WI38 (cell line): ENCODE measurements at regions not wholly inside any gene's neighbourhood (a gene's known extent, or its start where the extent isn't known, plus 50 kb on each side); places are given as distances from the start of the nearest gene placed in this dataset.

Source experiments
- H3K4me3 ChIP-seq: 2 replicates; pipeline ENCODE4 v1.5.1; 2011; ENCODE audit warnings: low read depth, mild to moderate bottlenecking, control low read depth, low read length
- CTCF ChIP-seq: IDR thresholded peaks from 2 replicates; pipeline ENCODE4 v1.5.1; 2012; ENCODE audit warnings: low read depth, mild to moderate bottlenecking, control low read depth, low read length

GRCh38 chr1:119290297-119290696, 78.3 kb upstream of the HAO2 start:
- no peak overlapping the region for H3K4me3 ChIP-seq
- no peak for TF ChIP-seq CTCF

- no peak overlapping the region for H3K4me3 ChIP-seq
- no peak for TF ChIP-seq CTCF
These were observed 76.9 kb upstream of the HAO2 start for GRCh38 chr1:119291611-119292206.

- H3K4me3 ChIP-seq = no peak overlapping the region
- TF ChIP-seq CTCF = no peak
These were observed 74.8 kb upstream of the HAO2 start for GRCh38 chr1:119293797-119294196.

GRCh38 chr1:119294199-119294598, 74.4 kb upstream of the HAO2 start:
- H3K4me3 ChIP-seq = no peak overlapping the region
- no peak for TF ChIP-seq CTCF

GRCh38 chr1:119294722-119295121, 73.9 kb upstream of the HAO2 start:
- TF ChIP-seq CTCF = no peak
- no peak overlapping the region for H3K4me3 ChIP-seq

GRCh38 chr1:119298687-119299303, 69.8 kb upstream of the HAO2 start:
- no peak for TF ChIP-seq CTCF
- no peak overlapping the region for H3K4me3 ChIP-seq

- TF ChIP-seq CTCF = no peak
- H3K4me3 ChIP-seq = no peak overlapping the region
These were observed 66.6 kb upstream of the HAO2 start for GRCh38 chr1:119302011-119302410.
